GM10266 (cell line): ENCODE measurements at regions not wholly inside any gene's neighbourhood (a gene's known extent, or its start where the extent isn't known, plus 50 kb on each side); places are given as distances from the start of the nearest gene placed in this dataset.
A peak's percentile ranks its signal among the peaks of the same experiment; 100 is the strongest.

Source experiments
- DNase-seq: peaks from one replicate; pipeline ENCODE4 v3.0.0; 2012; ENCODE audit errors: extremely low spot score
- TF ChIP-seq, protein P1 (sequence below): IDR thresholded peaks from 2 replicates; pipeline ENCODE4 v1.5.1; 2012; ENCODE audit warnings: mild to moderate bottlenecking, low read depth; ENCODE audit not compliant: control insufficient read depth, insufficient read depth; ENCODE audit errors: missing control alignments

DNA sequence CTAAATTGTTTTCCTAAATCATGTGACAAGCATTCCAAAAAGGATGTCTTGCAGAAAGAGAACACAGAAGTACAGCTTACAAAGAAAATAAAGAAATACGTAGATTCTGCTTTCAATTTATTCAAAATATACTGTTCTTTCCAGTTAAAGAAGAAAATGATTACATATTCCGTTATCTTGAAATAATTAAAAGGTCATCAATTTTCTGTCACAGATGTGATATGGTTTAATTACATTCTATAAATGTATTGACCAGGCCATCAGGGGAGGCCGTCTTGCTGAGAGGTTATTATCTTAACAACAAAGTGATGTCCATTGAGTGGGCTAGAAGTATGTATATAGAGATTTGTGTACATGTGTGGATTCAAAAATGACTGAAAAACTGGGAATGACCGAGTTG lies 432.9 kb downstream of the SETD4 start:
- TF ChIP-seq, protein P1, sequence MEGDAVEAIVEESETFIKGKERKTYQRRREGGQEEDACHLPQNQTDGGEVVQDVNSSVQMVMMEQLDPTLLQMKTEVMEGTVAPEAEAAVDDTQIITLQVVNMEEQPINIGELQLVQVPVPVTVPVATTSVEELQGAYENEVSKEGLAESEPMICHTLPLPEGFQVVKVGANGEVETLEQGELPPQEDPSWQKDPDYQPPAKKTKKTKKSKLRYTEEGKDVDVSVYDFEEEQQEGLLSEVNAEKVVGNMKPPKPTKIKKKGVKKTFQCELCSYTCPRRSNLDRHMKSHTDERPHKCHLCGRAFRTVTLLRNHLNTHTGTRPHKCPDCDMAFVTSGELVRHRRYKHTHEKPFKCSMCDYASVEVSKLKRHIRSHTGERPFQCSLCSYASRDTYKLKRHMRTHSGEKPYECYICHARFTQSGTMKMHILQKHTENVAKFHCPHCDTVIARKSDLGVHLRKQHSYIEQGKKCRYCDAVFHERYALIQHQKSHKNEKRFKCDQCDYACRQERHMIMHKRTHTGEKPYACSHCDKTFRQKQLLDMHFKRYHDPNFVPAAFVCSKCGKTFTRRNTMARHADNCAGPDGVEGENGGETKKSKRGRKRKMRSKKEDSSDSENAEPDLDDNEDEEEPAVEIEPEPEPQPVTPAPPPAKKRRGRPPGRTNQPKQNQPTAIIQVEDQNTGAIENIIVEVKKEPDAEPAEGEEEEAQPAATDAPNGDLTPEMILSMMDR: no peak
- DNase-seq: no peak

DNA sequence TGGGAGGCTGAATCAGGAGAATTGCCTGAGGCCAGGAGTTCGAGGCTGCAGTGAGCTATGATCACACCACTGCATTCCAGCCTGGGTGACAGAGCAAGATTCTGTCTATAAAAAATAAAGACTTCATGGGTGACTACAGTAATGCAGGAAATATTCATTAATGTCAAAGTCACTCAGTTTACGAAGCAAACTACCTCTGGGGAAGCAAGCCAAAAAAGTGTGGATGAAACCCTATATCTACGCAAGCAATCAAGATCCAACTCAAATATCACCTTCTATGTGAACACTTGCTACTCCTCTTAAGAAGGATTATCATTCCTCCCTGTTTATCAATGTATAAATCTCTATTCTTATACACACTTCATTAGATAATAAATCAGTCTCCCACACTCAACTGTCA lies 434.8 kb downstream of the SETD4 start:
- DNase-seq: no peak
- TF ChIP-seq, protein P1: no peak

DNA sequence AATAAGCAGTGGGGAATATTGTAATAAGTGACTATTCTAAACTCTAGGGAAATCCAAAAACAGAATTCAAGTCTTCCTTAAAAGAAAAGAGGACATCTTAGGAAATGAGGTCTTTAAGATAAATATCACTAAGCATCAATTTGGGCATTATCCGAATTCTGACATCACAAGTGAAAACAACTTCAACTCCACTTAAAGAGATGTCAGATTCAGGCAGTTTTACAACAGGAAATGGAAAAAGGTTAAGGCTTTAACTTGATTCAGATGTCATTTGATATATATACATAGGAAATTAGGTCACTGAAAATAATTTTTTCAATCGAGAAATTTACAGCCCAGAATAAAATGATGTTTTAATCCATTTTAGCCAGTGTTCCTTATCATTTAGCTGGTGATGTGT lies 435.4 kb downstream of the SETD4 start:
- TF ChIP-seq, protein P1: no peak
- no peak for DNase-seq

- TF ChIP-seq, protein P1: no peak
- no peak for DNase-seq
Observed at GRCh38 chr21:35622612-35623011, 437.7 kb downstream of the SETD4 start.

GRCh38 chr21:35619184-35619583 lies 441.1 kb downstream of the SETD4 start:
- DNase-seq: no peak
- TF ChIP-seq, protein P1: no peak

- DNase-seq: no peak
- TF ChIP-seq, protein P1: no peak
Observed at GRCh38 chr21:35617491-35617890, 442.8 kb downstream of the SETD4 start.

DNA sequence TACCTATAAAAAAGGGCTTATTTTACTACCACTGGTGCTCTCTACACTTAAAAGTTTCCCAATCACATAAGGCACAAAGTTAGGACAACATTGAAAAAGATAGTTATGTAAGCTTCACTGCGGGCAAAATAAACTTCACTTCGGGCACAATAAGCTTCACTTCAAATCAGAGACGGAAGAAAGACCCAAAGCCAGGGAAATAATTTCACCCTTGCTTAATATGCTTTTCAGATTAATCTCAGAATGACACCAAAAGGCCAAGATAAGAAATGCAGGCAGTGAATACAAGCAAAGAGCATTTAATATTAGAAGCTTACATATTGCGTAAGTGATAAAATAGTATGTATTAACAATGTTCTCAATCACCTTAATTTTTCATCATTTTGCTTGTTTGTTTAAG lies 444.2 kb downstream of the SETD4 start:
- no peak for DNase-seq
- TF ChIP-seq, protein P1: peak; percentile 17
